GM12878 (cell line): ENCODE measurements at regions not wholly inside any gene's neighbourhood (a gene's known extent, or its start where the extent isn't known, plus 50 kb on each side); places are given as distances from the start of the nearest gene placed in this dataset.

ENCODE experiments used
- ATAC-seq: fragments of 200-7000 bp; cut with Tn5 transposase; 3 replicates; pipeline ENCODE4 v1.9.1; 2020; ENCODE audit warnings: mild to moderate bottlenecking, moderate library complexity
- BruUV-seq: library from RNA; stranded (reverse); fragments of 400-500 nt; replicated peaks from 2 replicates; lab custom pipeline; 2021; lab: Mats Ljungman, UMichigan
- CTCF ChIA-PET: fragments of 300-600 bp; sonication (Branson Sonifier 250); formaldehyde crosslinking; extraction: SDS; loops from one replicate; lab custom pipeline; 2021; ENCODE audit warnings: inconsistent platforms; lab: Yijun Ruan, JAX
- POLR2A ChIA-PET: fragments of 350-600 bp; formaldehyde crosslinking; extraction: SDS; loops from one replicate; lab custom pipeline; 2021; ENCODE audit warnings: inconsistent platforms; lab: Charles Lee
- RAD21 ChIA-PET: fragments of 300-600 bp; sonication (Branson Sonifier 250); formaldehyde crosslinking; loops from one replicate; lab custom pipeline; 2023; ENCODE audit warnings: antibody characterized with exemption; ENCODE audit not compliant: unreplicated experiment; lab: Charles Lee
- SMC1A ChIA-PET: fragments of 300-600 bp; sonication (Branson Sonifier 250); formaldehyde crosslinking; loops from one replicate; lab custom pipeline; 2023; ENCODE audit not compliant: unreplicated experiment, uncharacterized antibody; lab: Charles Lee
- DNase-seq: peaks from one replicate; pipeline ENCODE4 v3.0.0-alpha.2; 2011; ENCODE audit warnings: low read depth, low spot score
- FAIRE-seq: peaks from 3 replicates; lab custom pipeline; 2011; peaks lifted over from hg19 to GRCh38; lab: Jason Lieb, UNC
- H2AFZ ChIP-seq: 2 replicates; pipeline ENCODE4 v1.6.0; 2011; ENCODE audit warnings: low read depth, low read length, control low read depth; ENCODE audit not compliant: control insufficient read depth
- H3K27ac ChIP-seq: 2 replicates; pipeline ENCODE4 v1.5.1; 2011; ENCODE audit warnings: control low read depth; ENCODE audit not compliant: control insufficient read depth, insufficient read depth
- H3K27me3 ChIP-seq, 2 experiments: replicated peaks in 1 of 2; 2 replicates each; pipeline versions ENCODE4 v1.6.0 to v1.6.1; 2011; ENCODE audit warnings: low read length in 1 of 2; ENCODE audit not compliant: control insufficient read depth in 2 of 2, insufficient read depth in 2 of 2
- H3K36me3 ChIP-seq, 2 experiments: 2 replicates each; pipeline ENCODE4 v1.5.1; 2011; ENCODE audit warnings: low read length in 1 of 2; ENCODE audit not compliant: control insufficient read depth in 2 of 2, insufficient read depth in 2 of 2
- H3K4me1 ChIP-seq: 2 replicates; pipeline ENCODE4 v1.6.1; 2011; ENCODE audit warnings: mild to moderate bottlenecking, low read length, moderate library complexity, mixed read lengths; ENCODE audit not compliant: control insufficient read depth, insufficient read depth
- H3K4me2 ChIP-seq: 2 replicates; pipeline ENCODE4 v1.6.0; 2011; ENCODE audit warnings: control low read depth; ENCODE audit not compliant: control insufficient read depth, insufficient read depth
- H3K4me3 ChIP-seq: fragments of 200-600 bp; sonication (generic); 2 replicates; pipeline ENCODE4 v1.5.1; 2016
- H3K79me2 ChIP-seq: 2 replicates; pipeline ENCODE4 v1.6.0; 2011; ENCODE audit warnings: low read length; ENCODE audit not compliant: control insufficient read depth, insufficient read depth
- H3K9ac ChIP-seq: 2 replicates; pipeline ENCODE4 v1.8.0; 2011; ENCODE audit warnings: low read length, control low read depth, mixed read lengths; ENCODE audit not compliant: control insufficient read depth, insufficient read depth
- H3K9me3 ChIP-seq: replicated peaks from 3 replicates; pipeline ENCODE4 v1.5.1; 2011; ENCODE audit warnings: mild to moderate bottlenecking, low read length; ENCODE audit not compliant: control insufficient read depth, insufficient read depth
- H4K20me1 ChIP-seq: 2 replicates; pipeline ENCODE4 v1.6.0; 2011; ENCODE audit not compliant: control insufficient read depth, insufficient read depth
- HSF1 ChIP-seq: fragments of 150-350 bp; IDR thresholded peaks from 2 replicates; pipeline ENCODE4 v1.6.1; 2014; ENCODE audit warnings: mild to moderate bottlenecking, low read depth, low read length
- IKZF1 ChIP-seq: fragments of 450-650 bp; conservative IDR thresholded peaks from 2 replicates; pipeline ENCODE4 v1.6.1; 2017; ENCODE audit warnings: antibody characterized with exemption, mild to moderate bottlenecking
- IKZF2 ChIP-seq, 2 experiments: fragments of 450-650 bp; IDR thresholded peaks; 2 replicates each; pipeline ENCODE4 v1.6.1; 2017; ENCODE audit warnings: mild to moderate bottlenecking in 2 of 2, moderate library complexity in 2 of 2
- IRF3 ChIP-seq: fragments of 450-650 bp; IDR thresholded peaks from 2 replicates; pipeline ENCODE4 v1.6.1; 2014; ENCODE audit warnings: mild to moderate bottlenecking
- POLR2AphosphoS2 ChIP-seq: IDR thresholded peaks from 2 replicates; pipeline ENCODE4 v1.6.1; 2011; ENCODE audit warnings: low read depth, mild to moderate bottlenecking, low read length, improper control_type of control experiment, moderate library complexity
- RAD21 ChIP-seq: IDR thresholded peaks from 2 replicates; pipeline ENCODE4 v1.6.1; 2011; ENCODE audit warnings: mild to moderate bottlenecking, low read depth, low read length, moderate library complexity; ENCODE audit not compliant: insufficient read depth
- RAD51 ChIP-seq: fragments of 450-650 bp; IDR thresholded peaks from 2 replicates; pipeline ENCODE4 v1.6.1; 2016; ENCODE audit warnings: moderate library complexity, mild to moderate bottlenecking, inconsistent platforms
- RELA ChIP-seq: fragments of 450-650 bp; IDR thresholded peaks from 2 replicates; pipeline ENCODE4 v1.8.0; 2014; ENCODE audit warnings: borderline replicate concordance; ENCODE audit not compliant: partially characterized antibody
- RUNX3 ChIP-seq: IDR thresholded peaks from 2 replicates; pipeline ENCODE4 v1.6.1; 2012; ENCODE audit warnings: low read length, inconsistent platforms
- SMAD1 ChIP-seq: fragments of 450-650 bp; IDR thresholded peaks from 2 replicates; pipeline ENCODE4 v1.6.1; 2018; ENCODE audit warnings: mild to moderate bottlenecking, low read depth; ENCODE audit not compliant: partially characterized antibody
- SMC3 ChIP-seq: IDR thresholded peaks from 2 replicates; pipeline ENCODE4 v1.6.1; 2011; ENCODE audit warnings: low read length, improper control_type of control experiment, borderline replicate concordance
- SREBF1 ChIP-seq: IDR thresholded peaks from 2 replicates; pipeline ENCODE4 v1.6.1; 2012; ENCODE audit warnings: mild to moderate bottlenecking, low read length
- YY1 ChIP-seq: IDR thresholded peaks from 2 replicates; pipeline ENCODE4 v1.6.1; 2011; ENCODE audit warnings: low read depth, mild to moderate bottlenecking, low read length
- ZNF274 ChIP-seq: IDR thresholded peaks from one replicate; pipeline ENCODE4 v1.8.0; 2011; ENCODE audit not compliant: insufficient read length, insufficient read depth
- ZNF384 ChIP-seq: IDR thresholded peaks from 2 replicates; pipeline ENCODE4 v1.6.1; 2012; ENCODE audit warnings: low read depth, mild to moderate bottlenecking, low read length, improper control_type of control experiment, borderline replicate concordance
- ZZZ3 ChIP-seq: IDR thresholded peaks from 2 replicates; pipeline ENCODE4 v1.6.1; 2011; ENCODE audit warnings: low read depth; ENCODE audit not compliant: control insufficient read depth, insufficient read length
- WGBS: methylation state at CpG from one replicate; pipeline ENCODE4 v1.1.6; 2016; ENCODE audit warnings: low lambda C conversion rate; ENCODE audit not compliant: insufficient replicate concordance, insufficient coverage; ENCODE audit errors: missing lambda C conversion rate; 5-methylcytosine and 5-hydroxymethylcytosine counted together
- in situ Hi-C: fragments of 300-500 bp; cut with MboI; formaldehyde crosslinking; loops from 9 replicates; pipeline ENCODE4 v1.14.3; 2018; ENCODE audit warnings: mixed read lengths
- intact Hi-C: fragments of 100-400 bp; cut with micrococcal nuclease; formaldehyde crosslinking; loops from one replicate; pipeline ENCODE4 v1.14.2; 2022; ENCODE audit not compliant: unreplicated experiment
- TF ChIP-seq, protein P1 (sequence below): fragments of 450-650 bp; IDR thresholded peaks from 2 replicates; pipeline ENCODE4 v1.6.1; 2018; ENCODE audit warnings: mild to moderate bottlenecking, low read depth, moderate library complexity; ENCODE audit not compliant: partially characterized antibody
- TF ChIP-seq, protein P2 (sequence below), 3 experiments: IDR thresholded peaks in 2 of 3; conservative IDR thresholded peaks in 1 of 3; 2 replicates each; pipeline ENCODE4 v1.5.1; 2011; ENCODE audit warnings: low read depth in 3 of 3, low read length in 3 of 3, mild to moderate bottlenecking in 3 of 3, control low read depth in 2 of 3, moderate library complexity in 2 of 3, inconsistent platforms in 1 of 3, mixed read lengths in 1 of 3; ENCODE audit not compliant: control insufficient read depth in 2 of 3, insufficient read depth in 1 of 3; ENCODE audit errors: extremely low read depth in 1 of 3

- Histone ChIP-seq H3K9me3 (no peaks in the 10 kb centered on the region), H3K9ac (no peak overlapping the region), H3K4me2 (no peak overlapping the region), H3K27ac (no peak overlapping the region), H3K27me3 (no peaks in the 10 kb centered on the region), H3K79me2 (no peaks in the 10 kb centered on the region), H2AFZ (no peak overlapping the region; the same call in 1 of the 2 replicates), H3K36me3 (peaks cover 0 to 3% of the 10 kb centered on the region in 2 experiments; a peak in 2 of 4 replicates), H4K20me1 (no peaks in the 10 kb centered on the region), H3K4me1 (no peaks in the 10 kb centered on the region), H3K4me3 (no peak overlapping the region)
- TF ChIP-seq SMC3, result peak; percentile 82
- no peak for TF ChIP-seq RAD51
- TF ChIP-seq RUNX3, result no peak
- no peak for TF ChIP-seq SREBF1
- TF ChIP-seq IKZF2 (IDR thresholded peaks at IDR 0.05), result 0 out of 4 replicates have a peak, but pooled peaks have one; percentile 20 to 34
- TF ChIP-seq IKZF1, result peak; percentile 52
- TF ChIP-seq, protein P1, sequence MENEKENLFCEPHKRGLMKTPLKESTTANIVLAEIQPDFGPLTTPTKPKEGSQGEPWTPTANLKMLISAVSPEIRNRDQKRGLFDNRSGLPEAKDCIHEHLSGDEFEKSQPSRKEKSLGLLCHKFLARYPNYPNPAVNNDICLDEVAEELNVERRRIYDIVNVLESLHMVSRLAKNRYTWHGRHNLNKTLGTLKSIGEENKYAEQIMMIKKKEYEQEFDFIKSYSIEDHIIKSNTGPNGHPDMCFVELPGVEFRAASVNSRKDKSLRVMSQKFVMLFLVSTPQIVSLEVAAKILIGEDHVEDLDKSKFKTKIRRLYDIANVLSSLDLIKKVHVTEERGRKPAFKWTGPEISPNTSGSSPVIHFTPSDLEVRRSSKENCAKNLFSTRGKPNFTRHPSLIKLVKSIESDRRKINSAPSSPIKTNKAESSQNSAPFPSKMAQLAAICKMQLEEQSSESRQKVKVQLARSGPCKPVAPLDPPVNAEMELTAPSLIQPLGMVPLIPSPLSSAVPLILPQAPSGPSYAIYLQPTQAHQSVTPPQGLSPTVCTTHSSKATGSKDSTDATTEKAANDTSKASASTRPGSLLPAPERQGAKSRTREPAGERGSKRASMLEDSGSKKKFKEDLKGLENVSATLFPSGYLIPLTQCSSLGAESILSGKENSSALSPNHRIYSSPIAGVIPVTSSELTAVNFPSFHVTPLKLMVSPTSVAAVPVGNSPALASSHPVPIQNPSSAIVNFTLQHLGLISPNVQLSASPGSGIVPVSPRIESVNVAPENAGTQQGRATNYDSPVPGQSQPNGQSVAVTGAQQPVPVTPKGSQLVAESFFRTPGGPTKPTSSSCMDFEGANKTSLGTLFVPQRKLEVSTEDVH, result no peak
- no peak for TF ChIP-seq SMAD1
- peak; percentile 86 for TF ChIP-seq RAD21
- TF ChIP-seq IRF3, result no peak
- no peak for TF ChIP-seq HSF1
- TF ChIP-seq YY1, result peak; percentile 58; the same call in 1 of the 2 replicates
- TF ChIP-seq ZZZ3, result no peak
- TF ChIP-seq ZNF274, result no peak
- TF ChIP-seq RELA, result no peak
- TF ChIP-seq POLR2AphosphoS2, result no peak
- TF ChIP-seq, protein P2, sequence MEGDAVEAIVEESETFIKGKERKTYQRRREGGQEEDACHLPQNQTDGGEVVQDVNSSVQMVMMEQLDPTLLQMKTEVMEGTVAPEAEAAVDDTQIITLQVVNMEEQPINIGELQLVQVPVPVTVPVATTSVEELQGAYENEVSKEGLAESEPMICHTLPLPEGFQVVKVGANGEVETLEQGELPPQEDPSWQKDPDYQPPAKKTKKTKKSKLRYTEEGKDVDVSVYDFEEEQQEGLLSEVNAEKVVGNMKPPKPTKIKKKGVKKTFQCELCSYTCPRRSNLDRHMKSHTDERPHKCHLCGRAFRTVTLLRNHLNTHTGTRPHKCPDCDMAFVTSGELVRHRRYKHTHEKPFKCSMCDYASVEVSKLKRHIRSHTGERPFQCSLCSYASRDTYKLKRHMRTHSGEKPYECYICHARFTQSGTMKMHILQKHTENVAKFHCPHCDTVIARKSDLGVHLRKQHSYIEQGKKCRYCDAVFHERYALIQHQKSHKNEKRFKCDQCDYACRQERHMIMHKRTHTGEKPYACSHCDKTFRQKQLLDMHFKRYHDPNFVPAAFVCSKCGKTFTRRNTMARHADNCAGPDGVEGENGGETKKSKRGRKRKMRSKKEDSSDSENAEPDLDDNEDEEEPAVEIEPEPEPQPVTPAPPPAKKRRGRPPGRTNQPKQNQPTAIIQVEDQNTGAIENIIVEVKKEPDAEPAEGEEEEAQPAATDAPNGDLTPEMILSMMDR (IDR thresholded peaks at IDR 0.05 in 2 of 3, conservative IDR thresholded peaks at IDR 0.05 in 1 of 3; ENCODE audit: control insufficient read depth in 2 of 3, extremely low read depth in 1 of 3, insufficient read depth in 1 of 3, low read depth in 3 of 3, low read length in 3 of 3), result peak; percentile 74 to 84 (median 78)
- no peak for TF ChIP-seq ZNF384
- ATAC-seq (peak; percentile 100), DNase-seq (peak; percentile 45), FAIRE-seq (peak; percentile 13)
- intact Hi-C loops, result loop anchor here (1.0 to 5.0 kb wide), 5 partner anchors 53 to 438 kb away; no protein-coding TSS in a partner anchor
- ChIA-PET SMC1A (interaction anchor here (0.6 to 5.1 kb wide), 32 partner anchors 9 to 487 kb away, joined by 3 to 37 read pairs (median 6); no protein-coding TSS in a partner anchor), RAD21 (interaction anchor here (0.6 to 4.9 kb wide), 40 partner anchors 9 to 1023 kb away, joined by 3 to 52 read pairs (median 4); partner anchors contain the start of gene F13A1), CTCF (interaction anchor here (0.6 to 4.8 kb wide), 32 partner anchors 9 to 1023 kb away, joined by 3 to 60 read pairs (median 5); partner anchors contain the start of gene F13A1), POLR2A (no interaction called here)
- in situ Hi-C loops, result no loop called here
- 16% methylated on average over 6 of the region's 6 CpGs for WGBS
- no TSS peak for BruUV-seq
Measured at GRCh38 chr6:6494677-6495076, 93.8 kb upstream of the LY86 start.
